HepG2 (cell line): ENCODE measurements at regions not wholly inside any gene's neighbourhood (a gene's known extent, or its start where the extent isn't known, plus 50 kb on each side); places are given as distances from the start of the nearest gene placed in this dataset.

ENCODE experiments used
- ATAC-seq: fragments of 200-7000 bp; cut with Tn5 transposase; 3 replicates; pipeline ENCODE4 v1.9.1; 2020; ENCODE audit warnings: mild to moderate bottlenecking, moderate library complexity
- BruUV-seq: library from RNA; stranded (reverse); fragments of 400-500 nt; replicated peaks from 2 replicates; lab custom pipeline; 2021; lab: Mats Ljungman, UMichigan
- CTCF ChIA-PET: fragments of 300-600 bp; formaldehyde crosslinking; extraction: SDS; loops from one replicate; lab custom pipeline; 2021; ENCODE audit warnings: low total read pairs, inconsistent platforms, low intra/inter-chr PET ratio; lab: Yijun Ruan, JAX
- POLR2A ChIA-PET: fragments of 350-600 bp; sonication (Branson Sonifier 250); formaldehyde crosslinking; loops from one replicate; lab custom pipeline; 2020; ENCODE audit warnings: antibody characterized with exemption, inconsistent platforms; lab: Yijun Ruan, JAX
- DNase-seq: peaks from one replicate; pipeline ENCODE4 v3.0.0-alpha.2; 2015; ENCODE audit warnings: low spot score
- FAIRE-seq: peaks from 3 replicates; lab custom pipeline; 2011; peaks lifted over from hg19 to GRCh38; lab: Jason Lieb, UNC
- H2AFZ ChIP-seq: one replicate; pipeline ENCODE4 v1.6.1; 2011; ENCODE audit warnings: low read length, inconsistent platforms
- H3K27ac ChIP-seq: fragments of 300-600 bp; 3 replicates; pipeline ENCODE4 v1.8.0; 2011; ENCODE audit warnings: mixed run types, mild to moderate bottlenecking, mixed read lengths, low read length, inconsistent platforms; ENCODE audit not compliant: insufficient read depth; ENCODE audit errors: extremely low read length
- H3K27me3 ChIP-seq, 2 experiments: fragments of 200-600 bp in 1 of 2; 2 replicates in 1 of 2; 3 replicates in 1 of 2; pipeline versions ENCODE4 v1.6.0 to v1.8.0; 2011; ENCODE audit warnings: low read length in 2 of 2, mild to moderate bottlenecking in 2 of 2, moderate library complexity in 2 of 2, inconsistent platforms in 1 of 2; ENCODE audit not compliant: insufficient read depth in 2 of 2, control insufficient read depth in 1 of 2
- H3K36me3 ChIP-seq, 2 experiments: fragments of 200-600 bp in 1 of 2; replicated peaks in 1 of 2; 2 replicates in 1 of 2; 3 replicates in 1 of 2; pipeline versions ENCODE4 v1.5.1 to v1.8.0; 2011; ENCODE audit warnings: low read length in 2 of 2, inconsistent platforms in 1 of 2; ENCODE audit not compliant: insufficient read depth in 2 of 2, control insufficient read depth in 1 of 2
- H3K4me1 ChIP-seq: 2 replicates; pipeline ENCODE4 v1.5.1; 2012; ENCODE audit warnings: low read length, inconsistent platforms; ENCODE audit not compliant: insufficient read depth
- H3K4me2 ChIP-seq: 2 replicates; pipeline ENCODE4 v1.6.0; 2011; ENCODE audit warnings: low read depth, low read length, inconsistent platforms
- H3K4me3 ChIP-seq, 3 experiments: fragments of 200-600 bp in 1 of 3; sonication (generic), shearing (Covaris generic) in 1 of 3; replicated peaks in 1 of 3; 2 replicates each; pipeline ENCODE4 v1.5.1; 2011 to 2016; ENCODE audit warnings: low read length in 3 of 3, inconsistent platforms in 2 of 3, low read depth in 2 of 3, mild to moderate bottlenecking in 2 of 3, control low read depth in 1 of 3, mixed read lengths in 1 of 3; ENCODE audit not compliant: insufficient read depth in 1 of 3
- H3K79me2 ChIP-seq: one replicate; pipeline ENCODE4 v1.6.1; 2011; ENCODE audit warnings: low read length, inconsistent platforms; ENCODE audit not compliant: insufficient read depth
- H3K9ac ChIP-seq: 2 replicates; pipeline ENCODE4 v1.6.0; 2011; ENCODE audit warnings: mild to moderate bottlenecking, low read depth, low read length, inconsistent platforms; ENCODE audit not compliant: insufficient read depth
- H3K9me3 ChIP-seq: 2 replicates; pipeline ENCODE4 v1.5.1; 2012; ENCODE audit warnings: mild to moderate bottlenecking, low read length
- H4K20me1 ChIP-seq: 2 replicates; pipeline ENCODE4 v1.6.0; 2011; ENCODE audit warnings: inconsistent platforms, mild to moderate bottlenecking, low read length, moderate library complexity; ENCODE audit not compliant: insufficient read depth
- ARHGAP35 ChIP-seq: sonication (generic); formaldehyde crosslinking; IDR thresholded peaks from 2 replicates; pipeline ENCODE4 v1.9.0; 2022; ENCODE audit warnings: mild to moderate bottlenecking, inconsistent platforms, moderate library complexity, missing genetic modification reagents, borderline replicate concordance
- ELF1 ChIP-seq: sonication (generic); formaldehyde crosslinking; IDR thresholded peaks from 2 replicates; pipeline ENCODE4 v1.4.0; 2020; ENCODE audit warnings: missing genetic modification reagents
- ELF4 ChIP-seq: sonication (generic); formaldehyde crosslinking; IDR thresholded peaks from 2 replicates; pipeline ENCODE4 v1.5.0; 2020; ENCODE audit warnings: missing genetic modification reagents, mild to moderate bottlenecking, moderate library complexity, borderline replicate concordance
- GATAD1 ChIP-seq: IDR thresholded peaks from 2 replicates; pipeline ENCODE4 v1.6.1; 2016; ENCODE audit warnings: missing genetic modification reagents, missing compliant biosample characterization
- KAT8 ChIP-seq: IDR thresholded peaks from 2 replicates; pipeline ENCODE4 v1.6.1; 2016; ENCODE audit warnings: missing genetic modification reagents, missing compliant biosample characterization
- NFIC ChIP-seq: IDR thresholded peaks from 2 replicates; pipeline ENCODE4 v1.6.1; 2012; ENCODE audit warnings: mild to moderate bottlenecking, low read length, inconsistent platforms
- PAX8 ChIP-seq: sonication (generic); formaldehyde crosslinking; IDR thresholded peaks from 2 replicates; pipeline ENCODE4 v1.8.0; 2022; ENCODE audit warnings: mild to moderate bottlenecking, missing genetic modification reagents, borderline replicate concordance
- POLR2G ChIP-seq: fragments of 200-400 bp; formaldehyde crosslinking; IDR thresholded peaks from 2 replicates; pipeline ENCODE4 v1.6.1; 2018; ENCODE audit warnings: mild to moderate bottlenecking, low read depth, low read length, moderate library complexity
- PTBP1 ChIP-seq: fragments of 200-400 bp; formaldehyde crosslinking; IDR thresholded peaks from 2 replicates; pipeline ENCODE4 v1.6.1; 2018; ENCODE audit warnings: low read length, low read depth; ENCODE audit not compliant: poor library complexity, severe bottlenecking
- SAFB2 ChIP-seq: sonication (generic); formaldehyde crosslinking; IDR thresholded peaks from 2 replicates; pipeline ENCODE4 v1.5.1; 2020; ENCODE audit warnings: missing genetic modification reagents, low read depth, mild to moderate bottlenecking, borderline replicate concordance
- SMAD1 ChIP-seq: sonication (generic); formaldehyde crosslinking; IDR thresholded peaks from 2 replicates; pipeline ENCODE4 v1.4.0; 2020; ENCODE audit warnings: missing genetic modification reagents, low read depth, mild to moderate bottlenecking, borderline replicate concordance
- ZNF235 ChIP-seq: sonication (generic); formaldehyde crosslinking; IDR thresholded peaks from 2 replicates; pipeline ENCODE4 v1.8.1; 2023; ENCODE audit warnings: mild to moderate bottlenecking, missing genetic modification reagents, borderline replicate concordance
- ZNF260 ChIP-seq: sonication (generic); formaldehyde crosslinking; IDR thresholded peaks from 2 replicates; pipeline ENCODE4 v1.4.0; 2020; ENCODE audit warnings: missing genetic modification reagents, low read depth, mild to moderate bottlenecking, borderline replicate concordance
- WGBS: methylation state at CpG from one replicate; pipeline ENCODE4 v1.1.6; 2017; ENCODE audit warnings: low lambda C conversion rate; 5-methylcytosine and 5-hydroxymethylcytosine counted together
- in situ Hi-C: cut with HindIII; loops from 2 replicates; pipeline ENCODE4 v1.10.0; 2017; ENCODE audit warnings: low pct_unique_long_range_greater_than_20kb; ENCODE audit not compliant: extremely low pct_ligation_motif_present
- intact Hi-C: fragments of 100-400 bp; cut with micrococcal nuclease; formaldehyde crosslinking; loops from one replicate; pipeline ENCODE4 v1.10.0; 2022; ENCODE audit not compliant: unreplicated experiment
- TF ChIP-seq, protein P1 (sequence below): fragments of 450-650 bp; IDR thresholded peaks from 2 replicates; pipeline ENCODE4 v1.6.1; 2016
- TF ChIP-seq, protein P2 (sequence below): sonication (generic); formaldehyde crosslinking; IDR thresholded peaks from 2 replicates; pipeline ENCODE4 v1.4.0; 2020; ENCODE audit warnings: missing genetic modification reagents
- TF ChIP-seq, protein P3 (sequence below): sonication (generic); formaldehyde crosslinking; IDR thresholded peaks from 2 replicates; pipeline ENCODE4 v1.9.0; 2022; ENCODE audit warnings: low read depth, missing genetic modification reagents
- TF ChIP-seq, protein P4 (sequence below): IDR thresholded peaks from 2 replicates; pipeline ENCODE4 v1.4.0; 2020; ENCODE audit warnings: mild to moderate bottlenecking, missing genetic modification reagents

DNA sequence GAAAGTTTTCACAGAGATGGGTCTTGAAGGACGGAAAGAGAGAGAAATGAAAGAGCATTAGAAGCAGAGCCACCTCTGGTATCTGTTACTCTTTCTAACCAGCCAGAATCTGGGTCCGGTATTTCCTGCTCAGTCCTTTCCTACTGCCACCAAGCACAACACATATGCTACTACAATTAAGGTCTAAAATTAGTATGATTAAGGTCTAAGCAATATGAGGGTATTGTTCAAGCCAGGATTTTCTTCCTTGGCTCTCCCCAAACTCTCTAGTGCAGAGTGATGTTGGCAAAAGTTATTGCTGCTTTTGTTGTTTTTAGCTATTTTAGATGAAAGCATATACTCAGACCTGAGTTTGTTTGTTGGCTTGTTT, 59.2 kb upstream of the EED start:
- no peak overlapping the region for H3K4me3 ChIP-seq
- peaks cover 0 to 11% of the 10 kb centered on the region in 2 experiments; a peak in 2 of 5 replicates for H3K27me3 ChIP-seq
- H3K27ac ChIP-seq: no peak overlapping the region
- no peaks in the 10 kb centered on the region for H4K20me1 ChIP-seq
- intact Hi-C loops (no loop called here), in situ Hi-C loops (no loop called here)
- CTCF ChIA-PET: no interaction called here
- H3K79me2 ChIP-seq: no peaks in the 10 kb centered on the region
- ATAC-seq (no peak), DNase-seq (no peak), FAIRE-seq (no peak)
- H3K9ac ChIP-seq: no peak overlapping the region
- no peak overlapping the region for H3K4me2 ChIP-seq
- H3K9me3 ChIP-seq: no peaks in the 10 kb centered on the region
- WGBS: 5% methylated on average over 2 of the region's 2 CpGs
- H3K36me3 ChIP-seq: no peaks in the 10 kb centered on the region
- no TSS peak for BruUV-seq
- no peak overlapping the region for H2AFZ ChIP-seq
- TF ChIP-seq ARHGAP35 (no peak), ZNF235 (CRISPR knock-in tag) (no peak), SMAD1 (CRISPR knock-in tag) (no peak), PTBP1 (no peak), ELF1 (CRISPR knock-in tag) (no peak), NFIC (no peak), ZNF260 (CRISPR knock-in tag) (no peak), KAT8 (no peak), ELF4 (CRISPR knock-in tag) (no peak), PAX8 (CRISPR knock-in tag) (no peak), SAFB2 (no peak), POLR2G (no peak), GATAD1 (CRISPR knock-in tag) (no peak)
- TF ChIP-seq, protein P1, sequence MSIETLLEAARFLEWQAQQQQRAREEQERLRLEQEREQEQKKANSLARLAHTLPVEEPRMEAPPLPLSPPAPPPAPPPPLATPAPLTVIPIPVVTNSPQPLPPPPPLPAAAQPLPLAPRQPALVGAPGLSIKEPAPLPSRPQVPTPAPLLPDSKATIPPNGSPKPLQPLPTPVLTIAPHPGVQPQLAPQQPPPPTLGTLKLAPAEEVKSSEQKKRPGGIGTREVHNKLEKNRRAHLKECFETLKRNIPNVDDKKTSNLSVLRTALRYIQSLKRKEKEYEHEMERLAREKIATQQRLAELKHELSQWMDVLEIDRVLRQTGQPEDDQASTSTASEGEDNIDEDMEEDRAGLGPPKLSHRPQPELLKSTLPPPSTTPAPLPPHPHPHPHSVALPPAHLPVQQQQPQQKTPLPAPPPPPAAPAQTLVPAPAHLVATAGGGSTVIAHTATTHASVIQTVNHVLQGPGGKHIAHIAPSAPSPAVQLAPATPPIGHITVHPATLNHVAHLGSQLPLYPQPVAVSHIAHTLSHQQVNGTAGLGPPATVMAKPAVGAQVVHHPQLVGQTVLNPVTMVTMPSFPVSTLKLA: no peak
- TF ChIP-seq, protein P2, sequence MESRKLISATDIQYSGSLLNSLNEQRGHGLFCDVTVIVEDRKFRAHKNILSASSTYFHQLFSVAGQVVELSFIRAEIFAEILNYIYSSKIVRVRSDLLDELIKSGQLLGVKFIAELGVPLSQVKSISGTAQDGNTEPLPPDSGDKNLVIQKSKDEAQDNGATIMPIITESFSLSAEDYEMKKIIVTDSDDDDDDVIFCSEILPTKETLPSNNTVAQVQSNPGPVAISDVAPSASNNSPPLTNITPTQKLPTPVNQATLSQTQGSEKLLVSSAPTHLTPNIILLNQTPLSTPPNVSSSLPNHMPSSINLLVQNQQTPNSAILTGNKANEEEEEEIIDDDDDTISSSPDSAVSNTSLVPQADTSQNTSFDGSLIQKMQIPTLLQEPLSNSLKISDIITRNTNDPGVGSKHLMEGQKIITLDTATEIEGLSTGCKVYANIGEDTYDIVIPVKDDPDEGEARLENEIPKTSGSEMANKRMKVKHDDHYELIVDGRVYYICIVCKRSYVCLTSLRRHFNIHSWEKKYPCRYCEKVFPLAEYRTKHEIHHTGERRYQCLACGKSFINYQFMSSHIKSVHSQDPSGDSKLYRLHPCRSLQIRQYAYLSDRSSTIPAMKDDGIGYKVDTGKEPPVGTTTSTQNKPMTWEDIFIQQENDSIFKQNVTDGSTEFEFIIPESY (CRISPR knock-in tag): no peak
- TF ChIP-seq, protein P3, sequence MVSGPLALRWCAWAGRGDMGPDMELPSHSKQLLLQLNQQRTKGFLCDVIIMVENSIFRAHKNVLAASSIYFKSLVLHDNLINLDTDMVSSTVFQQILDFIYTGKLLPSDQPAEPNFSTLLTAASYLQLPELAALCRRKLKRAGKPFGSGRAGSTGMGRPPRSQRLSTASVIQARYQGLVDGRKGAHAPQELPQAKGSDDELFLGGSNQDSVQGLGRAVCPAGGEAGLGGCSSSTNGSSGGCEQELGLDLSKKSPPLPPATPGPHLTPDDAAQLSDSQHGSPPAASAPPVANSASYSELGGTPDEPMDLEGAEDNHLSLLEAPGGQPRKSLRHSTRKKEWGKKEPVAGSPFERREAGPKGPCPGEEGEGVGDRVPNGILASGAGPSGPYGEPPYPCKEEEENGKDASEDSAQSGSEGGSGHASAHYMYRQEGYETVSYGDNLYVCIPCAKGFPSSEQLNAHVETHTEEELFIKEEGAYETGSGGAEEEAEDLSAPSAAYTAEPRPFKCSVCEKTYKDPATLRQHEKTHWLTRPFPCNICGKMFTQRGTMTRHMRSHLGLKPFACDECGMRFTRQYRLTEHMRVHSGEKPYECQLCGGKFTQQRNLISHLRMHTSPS: no peak
- TF ChIP-seq, protein P4, sequence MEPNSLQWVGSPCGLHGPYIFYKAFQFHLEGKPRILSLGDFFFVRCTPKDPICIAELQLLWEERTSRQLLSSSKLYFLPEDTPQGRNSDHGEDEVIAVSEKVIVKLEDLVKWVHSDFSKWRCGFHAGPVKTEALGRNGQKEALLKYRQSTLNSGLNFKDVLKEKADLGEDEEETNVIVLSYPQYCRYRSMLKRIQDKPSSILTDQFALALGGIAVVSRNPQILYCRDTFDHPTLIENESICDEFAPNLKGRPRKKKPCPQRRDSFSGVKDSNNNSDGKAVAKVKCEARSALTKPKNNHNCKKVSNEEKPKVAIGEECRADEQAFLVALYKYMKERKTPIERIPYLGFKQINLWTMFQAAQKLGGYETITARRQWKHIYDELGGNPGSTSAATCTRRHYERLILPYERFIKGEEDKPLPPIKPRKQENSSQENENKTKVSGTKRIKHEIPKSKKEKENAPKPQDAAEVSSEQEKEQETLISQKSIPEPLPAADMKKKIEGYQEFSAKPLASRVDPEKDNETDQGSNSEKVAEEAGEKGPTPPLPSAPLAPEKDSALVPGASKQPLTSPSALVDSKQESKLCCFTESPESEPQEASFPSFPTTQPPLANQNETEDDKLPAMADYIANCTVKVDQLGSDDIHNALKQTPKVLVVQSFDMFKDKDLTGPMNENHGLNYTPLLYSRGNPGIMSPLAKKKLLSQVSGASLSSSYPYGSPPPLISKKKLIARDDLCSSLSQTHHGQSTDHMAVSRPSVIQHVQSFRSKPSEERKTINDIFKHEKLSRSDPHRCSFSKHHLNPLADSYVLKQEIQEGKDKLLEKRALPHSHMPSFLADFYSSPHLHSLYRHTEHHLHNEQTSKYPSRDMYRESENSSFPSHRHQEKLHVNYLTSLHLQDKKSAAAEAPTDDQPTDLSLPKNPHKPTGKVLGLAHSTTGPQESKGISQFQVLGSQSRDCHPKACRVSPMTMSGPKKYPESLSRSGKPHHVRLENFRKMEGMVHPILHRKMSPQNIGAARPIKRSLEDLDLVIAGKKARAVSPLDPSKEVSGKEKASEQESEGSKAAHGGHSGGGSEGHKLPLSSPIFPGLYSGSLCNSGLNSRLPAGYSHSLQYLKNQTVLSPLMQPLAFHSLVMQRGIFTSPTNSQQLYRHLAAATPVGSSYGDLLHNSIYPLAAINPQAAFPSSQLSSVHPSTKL (CRISPR knock-in tag): no peak
- peaks cover 8% of the 10 kb centered on the region; the same call in 1 of the 2 replicates for H3K4me1 ChIP-seq
- POLR2A ChIA-PET: no interaction called here
